Embryonic facial prominence (tissue), 1 donor: ENCODE measurements at regions not wholly inside any gene's neighbourhood (a gene's known extent, or its start where the extent isn't known, plus 50 kb on each side); places are given as distances from the start of the nearest gene placed in this dataset.
A peak's percentile ranks its signal among the peaks of the same experiment; 100 is the strongest.

ENCODE experiments used
- DNase-seq: peaks from one replicate; pipeline ENCODE4 v3.0.0-alpha.2; 2016; ENCODE audit errors: extremely low spot score

GRCh38 chr11:116413301-116414242 is 359.2 kb downstream of the BUD13 start:
- DNase-seq = no peak

GRCh38 chr11:116412118-116412889 is 360.5 kb downstream of the BUD13 start:
- DNase-seq = no peak

GRCh38 chr11:116409238-116409637 is 363.5 kb downstream of the BUD13 start:
- no peak for DNase-seq

DNA sequence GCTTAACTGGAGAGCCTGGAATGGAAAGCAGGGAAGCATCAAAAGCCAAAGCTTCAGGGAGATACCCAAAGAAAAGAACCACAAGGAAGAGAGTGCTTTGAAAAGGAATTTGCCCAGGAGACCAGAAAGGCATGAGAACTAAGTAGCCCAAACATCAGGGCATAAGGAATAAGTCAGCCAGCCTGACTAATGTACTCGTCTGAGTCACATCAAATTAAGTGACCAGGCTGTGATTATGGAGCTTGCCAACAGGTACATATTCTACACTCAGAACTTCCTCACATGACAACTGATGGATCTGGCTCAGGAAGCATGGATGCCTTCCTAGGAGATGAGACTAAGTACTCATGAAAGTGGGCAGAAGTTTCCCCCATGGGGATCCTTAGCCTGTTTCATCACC is 366.7 kb downstream of the BUD13 start:
- no peak for DNase-seq

DNA sequence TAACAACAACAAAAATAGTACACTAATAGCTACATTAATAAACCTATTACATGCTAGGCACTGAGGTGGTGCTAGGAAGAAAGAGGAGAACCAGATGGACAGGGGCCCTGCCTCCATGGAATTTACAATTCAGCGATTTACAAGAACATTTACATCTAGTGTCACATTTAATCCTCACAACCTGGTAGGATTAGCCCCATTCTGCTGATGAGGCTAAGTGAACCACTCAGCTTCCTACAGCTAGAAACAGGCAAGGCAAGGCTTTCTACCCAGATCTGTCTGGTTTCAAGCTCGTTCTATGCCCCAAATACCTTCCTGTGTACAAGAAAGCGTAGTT is 368.4 kb downstream of the BUD13 start:
- DNase-seq = no peak

DNA sequence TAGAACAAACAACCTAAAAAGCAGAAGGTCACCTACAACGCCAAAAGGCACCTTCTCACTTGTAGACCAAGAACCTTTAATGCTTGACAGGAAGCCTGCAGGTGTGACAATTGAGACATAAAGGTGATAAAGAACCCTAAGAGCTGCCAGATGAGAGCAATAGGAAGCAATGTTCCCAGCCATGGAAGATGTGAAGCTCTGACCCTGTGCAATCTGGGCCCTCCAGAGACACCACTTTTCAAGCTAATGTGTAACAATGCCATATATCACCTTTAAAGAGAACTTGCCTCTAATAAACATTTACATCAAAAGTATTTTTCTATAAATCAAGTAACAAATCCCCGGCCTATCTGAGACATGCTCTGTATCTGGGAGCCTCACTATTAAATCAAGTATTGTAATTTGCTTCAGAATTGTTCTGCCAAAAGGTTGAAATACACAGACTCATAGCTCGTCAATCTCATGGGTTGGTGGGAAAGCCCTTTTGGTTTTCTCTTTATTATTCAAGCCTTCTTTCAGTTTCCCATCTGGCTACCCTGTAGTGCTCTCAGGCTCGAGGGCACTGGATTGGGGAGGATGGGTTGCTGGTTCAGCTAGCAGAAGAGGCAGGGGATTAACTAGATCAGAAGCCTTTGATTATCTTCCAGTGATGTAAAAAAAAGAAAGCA is 368.9 kb downstream of the BUD13 start:
- no peak for DNase-seq

GRCh38 chr11:116400081-116400480 is 372.7 kb downstream of the BUD13 start:
- no peak for DNase-seq

DNA sequence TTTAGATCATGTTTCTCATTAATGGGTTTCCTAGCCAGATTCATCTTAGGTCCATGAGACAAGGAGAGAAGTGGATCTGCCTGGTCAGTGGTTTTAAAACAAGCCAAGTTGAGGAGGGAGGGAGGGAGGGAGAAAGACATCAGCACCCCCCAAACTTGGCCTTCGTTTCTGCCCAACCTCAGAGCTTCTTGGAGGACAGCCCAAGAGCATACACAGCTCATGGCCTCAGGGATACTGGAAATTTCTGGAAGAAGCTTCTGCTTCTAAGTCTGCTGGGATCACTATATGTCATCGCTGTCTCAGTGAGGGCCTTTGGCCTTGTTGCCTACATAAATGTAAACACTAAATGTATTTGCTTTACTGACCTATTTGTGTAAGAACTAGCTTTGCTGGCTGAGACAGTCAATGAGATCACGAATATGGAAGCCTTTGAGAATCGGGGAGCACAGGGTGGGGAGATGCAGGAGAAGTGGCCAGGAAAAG is 375.1 kb downstream of the BUD13 start:
- DNase-seq = no peak

DNA sequence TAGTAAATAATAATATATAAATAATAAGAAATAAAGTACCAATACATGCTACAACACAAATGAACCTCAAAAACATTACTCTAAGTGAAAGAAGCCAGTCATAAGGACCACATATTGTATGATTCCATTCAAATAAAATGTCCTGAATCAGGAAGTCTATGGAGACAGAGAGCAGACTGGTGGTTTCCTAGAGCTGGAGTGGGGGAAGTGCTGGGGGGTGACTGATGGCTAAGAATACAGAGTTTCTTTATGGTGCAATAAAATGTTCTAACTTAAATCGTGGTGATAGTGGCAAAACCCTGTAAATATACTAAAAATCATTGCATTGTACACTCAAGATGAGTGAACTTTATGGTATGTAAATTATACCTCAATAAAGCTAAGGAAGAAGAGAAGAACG is 376.5 kb downstream of the BUD13 start:
- no peak for DNase-seq

GRCh38 chr11:116394022-116394421 is 378.8 kb downstream of the BUD13 start:
- DNase-seq = no peak

GRCh38 chr11:116390963-116391362 is 381.8 kb downstream of the BUD13 start:
- DNase-seq = no peak

- no peak for DNase-seq
Measured at GRCh38 chr11:116388146-116388545, 384.6 kb downstream of the BUD13 start.

GRCh38 chr11:116387641-116388040 is 385.1 kb downstream of the BUD13 start:
- DNase-seq = no peak

GRCh38 chr11:116386118-116386699 is 386.6 kb downstream of the BUD13 start:
- no peak for DNase-seq

DNA sequence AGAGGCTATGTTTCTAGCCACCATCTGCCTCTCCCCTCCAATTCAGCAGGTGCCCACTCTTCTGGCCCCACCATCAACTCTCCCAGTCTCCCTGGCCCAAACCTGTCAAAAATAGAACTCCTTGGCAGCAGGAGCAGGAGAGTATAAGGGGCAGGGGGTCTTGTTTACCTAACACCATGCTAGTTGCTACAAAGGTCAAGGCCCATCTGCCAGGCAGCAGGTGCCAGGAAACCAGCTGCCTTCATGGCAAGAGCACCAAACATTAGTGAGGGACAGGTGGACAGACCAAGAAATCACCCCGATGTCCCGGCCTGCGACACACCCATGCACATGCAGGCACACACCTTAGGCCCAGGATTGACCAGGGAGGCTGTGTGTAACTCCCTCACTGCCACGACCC is 387.9 kb downstream of the BUD13 start:
- no peak for DNase-seq

- no peak for DNase-seq
Measured at GRCh38 chr11:116384407-116384806, 388.4 kb downstream of the BUD13 start.

DNA sequence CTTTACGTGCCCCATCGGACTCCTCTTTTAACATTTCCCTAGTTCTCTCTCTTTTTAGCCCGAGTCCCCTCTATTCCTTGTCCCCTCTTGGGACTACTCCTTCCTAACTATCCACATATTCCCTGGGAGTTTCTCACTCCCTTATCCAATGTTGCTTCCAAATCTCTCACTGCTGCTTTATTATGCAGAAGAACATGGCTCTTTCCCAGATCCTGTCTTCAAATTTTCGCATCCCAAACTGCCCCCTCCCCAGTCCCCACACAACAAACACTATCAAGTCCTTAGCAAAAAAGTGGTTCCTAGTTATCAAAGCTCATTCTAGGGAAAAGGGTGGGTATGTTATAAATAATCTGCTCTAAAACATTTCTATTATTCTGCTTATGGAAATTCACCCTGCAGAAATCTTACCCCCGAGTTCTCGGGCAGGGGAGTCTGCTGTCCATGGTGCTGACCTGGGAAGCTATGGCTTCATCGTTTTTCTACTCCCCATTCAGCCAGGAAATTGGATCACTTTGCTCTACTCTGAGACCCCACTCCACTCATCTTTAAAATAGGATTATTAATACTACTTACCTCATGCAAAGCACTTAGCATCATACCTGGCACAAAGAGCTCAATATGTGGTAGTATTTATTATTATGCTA is 393.5 kb downstream of the BUD13 start:
- DNase-seq = peak; percentile 27

DNA sequence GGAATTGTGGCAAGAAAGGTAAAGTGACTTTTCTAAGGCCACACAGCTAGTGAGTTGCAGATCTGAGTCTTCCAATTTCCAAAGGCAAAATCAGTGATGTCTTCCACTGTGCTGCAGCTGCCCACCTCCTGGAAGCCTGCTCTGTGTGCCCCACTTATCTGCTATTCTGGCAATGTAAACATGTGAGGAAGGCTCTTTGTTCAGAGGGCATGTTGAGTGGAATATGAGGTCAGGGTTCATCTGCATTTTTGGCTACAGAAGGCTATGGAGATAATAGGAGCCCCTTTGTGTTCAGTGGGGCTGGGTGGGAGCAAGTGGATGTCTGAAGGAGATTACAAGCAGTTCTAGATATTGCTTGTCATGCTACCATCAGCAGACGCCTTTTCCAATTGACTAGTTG is 396.2 kb downstream of the BUD13 start:
- no peak for DNase-seq

DNA sequence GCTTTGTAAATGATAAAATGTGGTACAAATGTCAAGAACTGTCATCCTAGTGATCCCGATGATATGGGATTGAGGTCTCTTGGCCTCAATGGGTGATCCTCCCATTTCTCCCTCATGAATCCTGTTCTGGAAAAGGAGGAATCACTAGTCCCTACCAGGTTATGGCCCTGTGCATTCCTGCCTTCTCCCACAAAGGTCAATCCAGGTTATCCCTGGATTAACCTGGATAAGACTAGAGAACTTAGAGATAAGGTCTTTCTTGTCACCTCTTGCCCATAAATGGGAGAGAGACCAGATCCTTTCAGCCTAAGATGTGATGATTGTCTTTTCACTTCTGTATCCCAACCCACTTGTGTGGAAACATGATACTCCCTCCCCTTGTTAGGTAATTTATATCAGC is 396.7 kb downstream of the BUD13 start:
- no peak for DNase-seq

- no peak for DNase-seq
Measured at GRCh38 chr11:116375221-116375620, 397.6 kb downstream of the BUD13 start.

DNA sequence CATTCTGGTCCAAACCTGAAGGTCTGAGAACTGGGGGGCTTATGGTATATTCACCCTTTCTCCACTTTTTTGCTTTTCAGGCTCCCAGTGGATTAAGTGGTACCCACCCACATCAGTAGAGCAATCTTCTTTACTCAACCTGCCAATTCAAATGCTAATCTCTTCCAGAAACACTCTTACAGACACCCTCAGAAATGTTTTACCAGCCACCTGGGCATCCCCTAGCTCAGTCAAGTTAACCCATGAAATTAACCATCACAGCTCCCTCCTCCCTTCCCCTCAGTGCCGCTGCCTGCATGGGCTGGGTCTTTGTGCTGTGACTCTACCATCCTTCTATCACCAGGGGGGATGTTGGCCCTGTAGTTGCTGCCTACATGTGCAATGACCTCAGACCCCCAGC is 398.7 kb downstream of the BUD13 start:
- DNase-seq = no peak
